ENCODE measurements at regions not wholly inside any gene's neighbourhood (a gene's known extent, or its start where the extent isn't known, plus 50 kb on each side); places are given as distances from the start of the nearest gene placed in this dataset.

- TF ChIP-seq CTCF (conservative IDR thresholded peaks at IDR 0.05; ENCODE audit: low read depth, low read length) (no peak), EZH2 (IDR thresholded peaks at IDR 0.05; ENCODE audit: low read length, unreplicated experiment) (no peak)
Measured at GRCh38 chr9:25254051-25254450, 424.2 kb downstream of the TUSC1 start.

Data from PC-3 (cell line).